ENCODE measurements at regions not wholly inside any gene's neighbourhood (a gene's known extent, or its start where the extent isn't known, plus 50 kb on each side); places are given as distances from the start of the nearest gene placed in this dataset.
A peak's percentile ranks its signal among the peaks of the same experiment; 100 is the strongest.

GRCh38 chr9:119986205-119986604 is 593.8 kb downstream of the CDK5RAP2 start (continued):
- no peak for TF ChIP-seq ZNF2 (tag by site-specific recombination; IDR thresholded peaks at IDR 0.05)
- no peak for TF ChIP-seq ZNF398 (tag by site-specific recombination; IDR thresholded peaks at IDR 0.05)
- no peak for TF ChIP-seq ZNF548 (tag by site-specific recombination; IDR thresholded peaks at IDR 0.05)

DNA sequence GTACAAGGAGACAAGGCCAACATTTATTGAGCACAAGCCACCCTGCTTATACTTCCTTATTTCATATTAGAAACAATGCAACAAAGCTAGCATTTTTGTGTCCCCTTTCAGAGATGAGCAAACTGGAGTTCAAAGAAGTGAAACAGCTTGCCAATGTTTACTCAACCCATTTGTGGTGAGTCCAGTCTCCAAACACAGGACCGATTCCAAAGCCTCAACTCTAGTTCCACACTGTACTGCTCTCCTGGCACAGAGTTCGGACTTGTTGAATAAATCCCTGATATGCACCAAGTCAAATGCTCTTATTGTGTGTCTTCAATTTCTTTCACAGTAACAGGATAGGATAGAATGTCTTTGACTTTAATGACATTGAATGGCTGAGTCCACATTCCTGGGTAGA is 604.8 kb upstream of the BRINP1 start:
- Histone ChIP-seq H3K36me3 (ENCODE audit: control insufficient read depth in 2 of 2, insufficient read depth in 1 of 2, low read length in 2 of 2) (no peaks in the 10 kb centered on the region), H3K4me1 (ENCODE audit: control insufficient read depth, insufficient read depth, low read length) (no peaks in the 10 kb centered on the region), H3K4me3 (ENCODE audit: low read depth, low read length) (no peak overlapping the region), H3K9me3 (ENCODE audit: control insufficient read depth, insufficient read depth, low read depth, low read length) (no peaks in the 10 kb centered on the region), H3K27ac (ENCODE audit: extremely low read depth, low read depth, low read length) (no peak overlapping the region)
- ChIA-PET POLR2A (no interaction called here), CTCF (no interaction called here)
- TF ChIP-seq ZNF362 (tag by site-specific recombination; IDR thresholded peaks at IDR 0.05), result no peak
- TF ChIP-seq TCF7L2 (IDR thresholded peaks at IDR 0.05; ENCODE audit: borderline replicate concordance, low read depth, low read length), result no peak
- TF ChIP-seq KLF16 (tag by site-specific recombination; IDR thresholded peaks at IDR 0.05), result no peak
- TF ChIP-seq ZNF274 (IDR thresholded peaks at IDR 0.05; ENCODE audit: low read length), result no peak
- no peak for TF ChIP-seq ZNF274 (tag by site-specific recombination; IDR thresholded peaks at IDR 0.05; ENCODE audit: borderline replicate concordance)
- no peak for TF ChIP-seq SP3 (tag by site-specific recombination; IDR thresholded peaks at IDR 0.05)
- no peak for TF ChIP-seq RBAK (tag by site-specific recombination; IDR thresholded peaks at IDR 0.05)
- TF ChIP-seq ZIC2 (tag by site-specific recombination; IDR thresholded peaks at IDR 0.05), result no peak
- no peak for TF ChIP-seq ZNF112 (tag by site-specific recombination; IDR thresholded peaks at IDR 0.05)

- ChIA-PET POLR2A (no interaction called here), CTCF (interaction anchor here (0.6 to 3.0 kb wide), 26 partner anchors 8 to 1332 kb away, joined by 3 to 9 read pairs (median 4); no protein-coding TSS in a partner anchor)
Measured at GRCh38 chr9:119968836-119969707, 599.8 kb upstream of the BRINP1 start.

More at GRCh38 chr9:119968836-119969707, 599.8 kb upstream of the BRINP1 start:
- H3K4me1 ChIP-seq (ENCODE audit: control insufficient read depth, insufficient read depth, low read length), result no peaks in the 10 kb centered on the region
- TF ChIP-seq, protein P1, sequence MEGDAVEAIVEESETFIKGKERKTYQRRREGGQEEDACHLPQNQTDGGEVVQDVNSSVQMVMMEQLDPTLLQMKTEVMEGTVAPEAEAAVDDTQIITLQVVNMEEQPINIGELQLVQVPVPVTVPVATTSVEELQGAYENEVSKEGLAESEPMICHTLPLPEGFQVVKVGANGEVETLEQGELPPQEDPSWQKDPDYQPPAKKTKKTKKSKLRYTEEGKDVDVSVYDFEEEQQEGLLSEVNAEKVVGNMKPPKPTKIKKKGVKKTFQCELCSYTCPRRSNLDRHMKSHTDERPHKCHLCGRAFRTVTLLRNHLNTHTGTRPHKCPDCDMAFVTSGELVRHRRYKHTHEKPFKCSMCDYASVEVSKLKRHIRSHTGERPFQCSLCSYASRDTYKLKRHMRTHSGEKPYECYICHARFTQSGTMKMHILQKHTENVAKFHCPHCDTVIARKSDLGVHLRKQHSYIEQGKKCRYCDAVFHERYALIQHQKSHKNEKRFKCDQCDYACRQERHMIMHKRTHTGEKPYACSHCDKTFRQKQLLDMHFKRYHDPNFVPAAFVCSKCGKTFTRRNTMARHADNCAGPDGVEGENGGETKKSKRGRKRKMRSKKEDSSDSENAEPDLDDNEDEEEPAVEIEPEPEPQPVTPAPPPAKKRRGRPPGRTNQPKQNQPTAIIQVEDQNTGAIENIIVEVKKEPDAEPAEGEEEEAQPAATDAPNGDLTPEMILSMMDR (tag by site-specific recombination; IDR thresholded peaks at IDR 0.05), result 0 out of 2 replicates have a peak, but pooled peaks have one; percentile 13
- TF ChIP-seq ZNF654 (tag by site-specific recombination; IDR thresholded peaks at IDR 0.05; ENCODE audit: low read depth) (peak; percentile 39), ZNF843 (tag by site-specific recombination; IDR thresholded peaks at IDR 0.05) (no peak)
- no peaks in the 10 kb centered on the region for H3K9me3 ChIP-seq (ENCODE audit: control insufficient read depth, insufficient read depth, low read depth, low read length)
- no peaks in the 10 kb centered on the region for H3K36me3 ChIP-seq (ENCODE audit: control insufficient read depth in 2 of 2, insufficient read depth in 1 of 2, low read length in 2 of 2)
- H3K4me3 ChIP-seq (ENCODE audit: low read depth, low read length), result no peak overlapping the region
- H3K27ac ChIP-seq (ENCODE audit: extremely low read depth, low read depth, low read length), result no peak overlapping the region

Data from HEK293 (cell line).